CD14-positive monocyte (primary cell): ENCODE measurements at regions not wholly inside any gene's neighbourhood (a gene's known extent, or its start where the extent isn't known, plus 50 kb on each side); places are given as distances from the start of the nearest gene placed in this dataset.

Experiments used
- DNase-seq, 3 donors: peaks; one replicate each; pipeline ENCODE4 v3.0.0-alpha.2; 2011 to 2022
- H2AFZ ChIP-seq: 2 replicates; pipeline ENCODE4 v1.6.0; 2012; ENCODE audit warnings: mild to moderate bottlenecking, low read depth, low read length, inconsistent platforms; ENCODE audit not compliant: insufficient read depth, poor library complexity, severe bottlenecking
- H3K27ac ChIP-seq, 2 donors: 1 replicate in 1 of 2; 2 replicates in 1 of 2; pipeline ENCODE4 v1.5.1; 2012 to 2013; ENCODE audit warnings: low read length in 2 of 2, control low read depth in 1 of 2, inconsistent platforms in 1 of 2, low read depth in 1 of 2, mild to moderate bottlenecking in 1 of 2
- H3K27me3 ChIP-seq, 2 donors: one replicate each; pipeline versions ENCODE4 v1.6.0 to v1.6.1; 2011 to 2013; ENCODE audit warnings: low read length in 2 of 2; ENCODE audit not compliant: control insufficient read depth in 2 of 2, insufficient read depth in 2 of 2
- H3K36me3 ChIP-seq, 2 donors: replicated peaks in 1 of 2; 1 replicate in 1 of 2; 2 replicates in 1 of 2; pipeline versions ENCODE4 v1.5.1 to v1.6.1; 2012 to 2013; ENCODE audit warnings: low read length in 2 of 2, control low read depth in 1 of 2, inconsistent platforms in 1 of 2, mild to moderate bottlenecking in 1 of 2; ENCODE audit not compliant: insufficient read depth in 2 of 2, control insufficient read depth in 1 of 2
- H3K4me1 ChIP-seq, 2 donors: 1 replicate in 1 of 2; 2 replicates in 1 of 2; pipeline versions ENCODE4 v1.5.1 to v1.6.1; 2012 to 2013; ENCODE audit warnings: low read length in 2 of 2, control low read depth in 1 of 2, inconsistent platforms in 1 of 2, mild to moderate bottlenecking in 1 of 2, moderate library complexity in 1 of 2; ENCODE audit not compliant: insufficient read depth in 2 of 2, control insufficient read depth in 1 of 2
- H3K4me2 ChIP-seq: replicated peaks from 2 replicates; pipeline ENCODE3; 2012; ENCODE audit warnings: low read length, moderate library complexity, mild to moderate bottlenecking; ENCODE audit not compliant: poor library complexity, severe bottlenecking; ENCODE audit errors: extremely low read depth
- H3K4me3 ChIP-seq, 3 experiments: fragments of 200-600 bp in 1 of 3; sonication (generic) in 1 of 3; replicated peaks in 1 of 3; 1 replicate in 2 of 3; 2 replicates in 1 of 3; pipeline ENCODE4 v1.5.1; 2011 to 2013; ENCODE audit warnings: low read length in 3 of 3, mild to moderate bottlenecking in 3 of 3, control low read depth in 2 of 3, low read depth in 2 of 3, inconsistent platforms in 1 of 3, moderate library complexity in 1 of 3
- H3K79me2 ChIP-seq: 2 replicates; pipeline ENCODE4 v1.6.0; 2012; ENCODE audit warnings: mild to moderate bottlenecking, control low read depth, inconsistent platforms, low read length, moderate library complexity; ENCODE audit not compliant: insufficient read depth
- H3K9ac ChIP-seq: 2 replicates; pipeline ENCODE4 v1.6.0; 2017; ENCODE audit warnings: low read length, mild to moderate bottlenecking; ENCODE audit not compliant: insufficient read depth, poor library complexity, severe bottlenecking
- H3K9me3 ChIP-seq, 2 donors: replicated peaks in 1 of 2; 1 replicate in 1 of 2; 2 replicates in 1 of 2; pipeline versions ENCODE4 v1.5.1 to v1.6.1; 2012 to 2013; ENCODE audit warnings: low read length in 2 of 2, control low read depth in 1 of 2; ENCODE audit not compliant: control insufficient read depth in 1 of 2, insufficient read depth in 1 of 2
- H4K20me1 ChIP-seq: 2 replicates; pipeline ENCODE4 v1.6.0; 2012; ENCODE audit warnings: mild to moderate bottlenecking, low read length, control low read depth, moderate library complexity; ENCODE audit not compliant: insufficient read depth
- H3K27ac Mint-ChIP-seq, 7 donors: one replicate each; pipeline ENCODE4 v1.8.0; 2020; ENCODE audit warnings: mild to moderate bottlenecking in 7 of 7, mixed read lengths in 7 of 7, moderate library complexity in 6 of 7, inconsistent platforms in 2 of 7
- H3K27me3 Mint-ChIP-seq, 3 donors: one replicate each; pipeline ENCODE4 v1.8.0; 2021 to 2022; ENCODE audit warnings: low read depth in 3 of 3, mild to moderate bottlenecking in 3 of 3, mixed read lengths in 3 of 3, moderate library complexity in 3 of 3, inconsistent platforms in 1 of 3
- H3K36me3 Mint-ChIP-seq, 2 donors: one replicate each; pipeline ENCODE4 v1.8.0; 2020; ENCODE audit warnings: mixed read lengths in 2 of 2, inconsistent platforms in 1 of 2, mild to moderate bottlenecking in 1 of 2
- H3K4me1 Mint-ChIP-seq: one replicate; pipeline ENCODE4 v1.8.0; 2020; ENCODE audit warnings: mild to moderate bottlenecking, mixed read lengths
- H3K4me3 Mint-ChIP-seq, 2 donors: one replicate each; pipeline ENCODE4 v1.8.0; 2020; ENCODE audit warnings: mild to moderate bottlenecking in 2 of 2, mixed read lengths in 2 of 2, moderate library complexity in 1 of 2
- H3K9me3 Mint-ChIP-seq, 7 donors: one replicate each; pipeline ENCODE4 v1.8.0; 2020 to 2022; ENCODE audit warnings: mixed read lengths in 7 of 7, mild to moderate bottlenecking in 6 of 7, moderate library complexity in 6 of 7, inconsistent platforms in 2 of 7
- WGBS: methylation state at CpG from one replicate; pipeline ENCODE4 v1.1.5; 2013; ENCODE audit warnings: missing lambda C conversion rate; ENCODE audit not compliant: insufficient coverage; 5-methylcytosine and 5-hydroxymethylcytosine counted together
- intact Hi-C, 2 donors: fragments of 100-400 bp; cut with micrococcal nuclease; formaldehyde crosslinking; loops; one replicate each; pipeline versions ENCODE4 v1.15.0 to v1.15.1; 2023
- TF ChIP-seq, protein P1 (sequence below): fragments of 200-600 bp; IDR thresholded peaks from one replicate; pipeline ENCODE4 v1.8.0; 2022; ENCODE audit warnings: antibody characterized with exemption, mild to moderate bottlenecking

DNA sequence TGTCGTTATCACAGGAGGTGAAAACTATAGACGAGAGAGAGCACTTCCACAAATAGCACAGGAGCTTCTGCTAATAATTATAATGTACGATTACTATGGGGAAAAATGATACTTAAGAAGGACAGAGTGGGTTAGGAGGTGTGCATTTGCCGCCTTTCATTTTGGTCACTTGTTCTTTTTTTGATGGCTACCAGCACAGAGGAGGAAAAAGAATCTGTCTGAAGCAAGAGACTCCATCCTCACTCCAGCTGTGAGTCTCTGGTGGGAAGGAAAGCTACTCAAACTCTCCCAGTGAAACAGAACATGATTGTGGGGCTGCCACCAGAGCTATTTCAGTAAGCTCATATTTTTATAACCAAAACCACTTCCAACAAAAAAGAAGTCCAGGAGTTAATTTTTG is 270.4 kb upstream of the TMEM161B start:
- Mint-ChIP-seq H3K36me3 (no peaks in the 10 kb centered on the region), H3K9me3 (peaks cover 0 to 3% (median 0%) of the 10 kb centered on the region in 7 donors), H3K27ac (no peak overlapping the region), H3K4me3 (no peak overlapping the region), H3K4me1 (no peaks in the 10 kb centered on the region), H3K27me3 (peaks cover 0 to 2% (median 2%) of the 10 kb centered on the region in 3 donors)
- Histone ChIP-seq H3K4me3 (no peak overlapping the region), H3K9me3 (no peaks in the 10 kb centered on the region), H4K20me1 (no peaks in the 10 kb centered on the region), H2AFZ (no peak overlapping the region), H3K4me2 (no peak overlapping the region), H3K4me1 (no peaks in the 10 kb centered on the region), H3K27me3 (no peaks in the 10 kb centered on the region), H3K36me3 (no peaks in the 10 kb centered on the region), H3K9ac (no peak overlapping the region), H3K27ac (no peak overlapping the region), H3K79me2 (no peaks in the 10 kb centered on the region)
- TF ChIP-seq, protein P1, sequence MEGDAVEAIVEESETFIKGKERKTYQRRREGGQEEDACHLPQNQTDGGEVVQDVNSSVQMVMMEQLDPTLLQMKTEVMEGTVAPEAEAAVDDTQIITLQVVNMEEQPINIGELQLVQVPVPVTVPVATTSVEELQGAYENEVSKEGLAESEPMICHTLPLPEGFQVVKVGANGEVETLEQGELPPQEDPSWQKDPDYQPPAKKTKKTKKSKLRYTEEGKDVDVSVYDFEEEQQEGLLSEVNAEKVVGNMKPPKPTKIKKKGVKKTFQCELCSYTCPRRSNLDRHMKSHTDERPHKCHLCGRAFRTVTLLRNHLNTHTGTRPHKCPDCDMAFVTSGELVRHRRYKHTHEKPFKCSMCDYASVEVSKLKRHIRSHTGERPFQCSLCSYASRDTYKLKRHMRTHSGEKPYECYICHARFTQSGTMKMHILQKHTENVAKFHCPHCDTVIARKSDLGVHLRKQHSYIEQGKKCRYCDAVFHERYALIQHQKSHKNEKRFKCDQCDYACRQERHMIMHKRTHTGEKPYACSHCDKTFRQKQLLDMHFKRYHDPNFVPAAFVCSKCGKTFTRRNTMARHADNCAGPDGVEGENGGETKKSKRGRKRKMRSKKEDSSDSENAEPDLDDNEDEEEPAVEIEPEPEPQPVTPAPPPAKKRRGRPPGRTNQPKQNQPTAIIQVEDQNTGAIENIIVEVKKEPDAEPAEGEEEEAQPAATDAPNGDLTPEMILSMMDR, result no peak
- intact Hi-C loops, result no loop called here
- DNase-seq, result no peak
- no CpG with 5 or more reads among the region's 4 CpGs for WGBS

DNA sequence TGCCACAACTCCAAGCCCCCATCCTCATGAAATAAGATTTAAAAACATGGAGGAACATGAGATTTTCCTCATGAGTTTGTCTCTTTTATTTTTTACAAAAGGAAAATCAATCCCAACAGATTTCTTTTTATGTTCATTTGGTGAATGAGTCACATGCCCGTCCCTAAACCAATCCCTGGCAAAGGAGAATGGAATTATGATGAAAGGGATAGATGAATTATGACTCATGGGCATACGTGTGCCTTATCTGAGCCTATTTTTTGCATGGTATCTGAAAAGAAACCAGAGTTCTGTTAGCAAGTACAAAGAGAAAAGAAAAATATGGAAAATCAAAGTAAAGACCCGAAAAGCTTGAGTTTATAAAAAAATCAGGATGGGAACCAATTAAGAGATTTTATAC is 267.5 kb upstream of the TMEM161B start:
- no peaks in the 10 kb centered on the region for H3K79me2 ChIP-seq
- no peaks in the 10 kb centered on the region for H4K20me1 ChIP-seq
- no CpG with 5 or more reads among the region's 3 CpGs for WGBS
- Mint-ChIP-seq H3K27ac (no peak overlapping the region), H3K27me3 (peaks cover 0 to 4% (median 2%) of the 10 kb centered on the region in 3 donors), H3K4me1 (no peaks in the 10 kb centered on the region), H3K9me3 (peaks cover 0 to 5% (median 4%) of the 10 kb centered on the region in 7 donors), H3K36me3 (no peaks in the 10 kb centered on the region), H3K4me3 (no peak overlapping the region)
- no peak overlapping the region for H3K9ac ChIP-seq
- H3K4me1 ChIP-seq, result no peaks in the 10 kb centered on the region
- intact Hi-C loops, result no loop called here
- no peaks in the 10 kb centered on the region for H3K36me3 ChIP-seq
- H3K27ac ChIP-seq, result no peak overlapping the region
- no peaks in the 10 kb centered on the region for H3K9me3 ChIP-seq
- no peak for DNase-seq
- no peak overlapping the region for H2AFZ ChIP-seq
- no peak overlapping the region for H3K4me2 ChIP-seq
- TF ChIP-seq, protein P1, result no peak
- no peak overlapping the region for H3K4me3 ChIP-seq
- H3K27me3 ChIP-seq, result no peaks in the 10 kb centered on the region
